ENCODE measurements at regions not wholly inside any gene's neighbourhood (a gene's known extent, or its start where the extent isn't known, plus 50 kb on each side); places are given as distances from the start of the nearest gene placed in this dataset.
"Not testable (repeated sequence)": the region's sequence is repeated elsewhere in the genome, so short reads cannot be mapped to it uniquely, and the experiment has no call there.

DNA sequence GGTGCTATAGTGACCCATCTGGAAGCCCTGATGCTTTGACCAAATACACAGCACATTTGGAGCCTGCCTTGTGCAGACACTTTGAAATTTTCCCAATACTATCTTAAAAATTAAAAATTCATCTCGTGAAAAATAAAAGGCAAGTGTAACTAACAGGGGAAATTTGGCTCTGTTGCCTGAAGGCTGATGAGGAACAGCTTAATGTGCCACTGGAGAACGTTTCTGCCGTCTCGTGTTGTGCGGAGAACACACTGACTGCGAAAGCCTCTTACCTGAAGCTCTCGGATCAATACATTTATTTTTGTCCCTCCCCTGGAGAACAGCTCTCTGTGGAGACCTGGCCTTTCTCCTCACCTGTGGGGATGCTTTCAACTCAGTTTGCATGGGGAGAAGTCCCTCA is 77.2 kb upstream of the CHST15 start:
- Histone ChIP-seq H3K27ac (ENCODE audit: low read depth in 2 of 2, low read length in 2 of 2) (no peak overlapping the region), H3K4me3 (ENCODE audit: low read length in 3 of 3) (no peak overlapping the region), H3K27me3 (ENCODE audit: control insufficient read depth, insufficient read depth, low read length) (no peaks in the 10 kb centered on the region), H3K36me3 (ENCODE audit: control insufficient read depth in 2 of 3, insufficient read depth in 3 of 3, low read length in 3 of 3) (no peaks in the 10 kb centered on the region), H3K4me1 (ENCODE audit: control insufficient read depth in 2 of 3, insufficient read depth in 2 of 3, low read depth in 1 of 3, low read length in 3 of 3) (no peaks in the 10 kb centered on the region), H3K9me3 (ENCODE audit: control insufficient read depth in 2 of 3, insufficient read depth in 1 of 3, low read length in 3 of 3) (no peaks in the 10 kb centered on the region), H3K9ac (ENCODE audit: low read length in 3 of 3) (no peak overlapping the region)
- FAIRE-seq (no peak), DNase-seq (peak in 1 of 5 donors; percentile 4)
- intact Hi-C loops (cut with DNase I), result no loop called here
- TF ChIP-seq, protein P1, sequence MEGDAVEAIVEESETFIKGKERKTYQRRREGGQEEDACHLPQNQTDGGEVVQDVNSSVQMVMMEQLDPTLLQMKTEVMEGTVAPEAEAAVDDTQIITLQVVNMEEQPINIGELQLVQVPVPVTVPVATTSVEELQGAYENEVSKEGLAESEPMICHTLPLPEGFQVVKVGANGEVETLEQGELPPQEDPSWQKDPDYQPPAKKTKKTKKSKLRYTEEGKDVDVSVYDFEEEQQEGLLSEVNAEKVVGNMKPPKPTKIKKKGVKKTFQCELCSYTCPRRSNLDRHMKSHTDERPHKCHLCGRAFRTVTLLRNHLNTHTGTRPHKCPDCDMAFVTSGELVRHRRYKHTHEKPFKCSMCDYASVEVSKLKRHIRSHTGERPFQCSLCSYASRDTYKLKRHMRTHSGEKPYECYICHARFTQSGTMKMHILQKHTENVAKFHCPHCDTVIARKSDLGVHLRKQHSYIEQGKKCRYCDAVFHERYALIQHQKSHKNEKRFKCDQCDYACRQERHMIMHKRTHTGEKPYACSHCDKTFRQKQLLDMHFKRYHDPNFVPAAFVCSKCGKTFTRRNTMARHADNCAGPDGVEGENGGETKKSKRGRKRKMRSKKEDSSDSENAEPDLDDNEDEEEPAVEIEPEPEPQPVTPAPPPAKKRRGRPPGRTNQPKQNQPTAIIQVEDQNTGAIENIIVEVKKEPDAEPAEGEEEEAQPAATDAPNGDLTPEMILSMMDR (IDR thresholded peaks at IDR 0.05; ENCODE audit: borderline replicate concordance, extremely low read depth, insufficient read depth), result no peak

DNA sequence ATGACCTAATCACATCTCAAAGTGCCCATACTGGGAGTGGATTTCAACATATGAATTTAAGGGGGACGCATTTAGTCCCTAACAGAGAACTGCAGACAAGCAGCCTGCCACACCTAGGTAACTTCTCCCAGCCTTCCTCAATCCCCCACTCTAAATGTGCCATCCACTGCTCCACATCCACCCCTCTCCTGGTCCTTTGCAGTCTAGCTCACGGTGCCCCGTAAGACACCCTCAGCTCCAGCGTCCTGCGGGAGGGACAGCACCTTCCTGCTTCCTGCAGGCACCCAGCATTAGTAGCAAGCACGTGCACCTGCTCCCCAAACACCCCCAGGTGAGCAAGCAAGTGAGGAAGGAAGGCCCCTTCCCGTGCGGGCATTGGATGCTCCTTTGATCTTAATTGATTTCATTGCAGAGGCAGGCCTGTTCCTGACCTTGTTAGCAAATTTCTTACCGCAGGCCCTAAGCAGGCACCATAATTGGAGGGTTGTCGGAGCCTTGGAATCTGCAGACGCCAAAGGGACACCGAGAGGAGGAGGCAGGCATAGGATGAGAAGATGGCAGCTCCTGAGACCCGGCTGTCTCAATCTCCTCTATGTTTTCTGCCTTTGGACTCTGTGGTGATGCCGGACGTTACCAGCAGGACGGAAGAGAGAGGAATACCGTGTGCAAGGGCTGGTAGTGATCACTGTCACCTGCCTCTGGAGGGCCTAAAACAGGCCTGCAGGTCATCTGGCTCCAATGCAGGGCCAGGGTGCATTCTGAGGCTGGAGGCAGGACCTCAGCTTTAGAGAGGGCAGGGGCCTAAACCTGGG is 75.8 kb upstream of the CHST15 start:
- Histone ChIP-seq H3K9me3 (ENCODE audit: control insufficient read depth in 2 of 3, insufficient read depth in 1 of 3, low read length in 3 of 3) (no peaks in the 10 kb centered on the region), H3K36me3 (ENCODE audit: control insufficient read depth in 2 of 3, insufficient read depth in 3 of 3, low read length in 3 of 3) (no peaks in the 10 kb centered on the region), H3K27me3 (ENCODE audit: control insufficient read depth, insufficient read depth, low read length) (no peaks in the 10 kb centered on the region), H3K27ac (ENCODE audit: low read depth in 2 of 2, low read length in 2 of 2) (no peak overlapping the region), H3K4me1 (ENCODE audit: control insufficient read depth in 2 of 3, insufficient read depth in 2 of 3, low read depth in 1 of 3, low read length in 3 of 3) (no peaks in the 10 kb centered on the region), H3K4me3 (ENCODE audit: low read length in 3 of 3) (no peak overlapping the region), H3K9ac (ENCODE audit: low read length in 3 of 3) (no peak overlapping the region)
- DNase-seq (peak in 2 of 5 donors; percentile 8 to 20), FAIRE-seq (no peak)
- TF ChIP-seq, protein P1 (IDR thresholded peaks at IDR 0.05; ENCODE audit: borderline replicate concordance, extremely low read depth, insufficient read depth), result no peak
- intact Hi-C loops (cut with DNase I), result no loop called here

DNA sequence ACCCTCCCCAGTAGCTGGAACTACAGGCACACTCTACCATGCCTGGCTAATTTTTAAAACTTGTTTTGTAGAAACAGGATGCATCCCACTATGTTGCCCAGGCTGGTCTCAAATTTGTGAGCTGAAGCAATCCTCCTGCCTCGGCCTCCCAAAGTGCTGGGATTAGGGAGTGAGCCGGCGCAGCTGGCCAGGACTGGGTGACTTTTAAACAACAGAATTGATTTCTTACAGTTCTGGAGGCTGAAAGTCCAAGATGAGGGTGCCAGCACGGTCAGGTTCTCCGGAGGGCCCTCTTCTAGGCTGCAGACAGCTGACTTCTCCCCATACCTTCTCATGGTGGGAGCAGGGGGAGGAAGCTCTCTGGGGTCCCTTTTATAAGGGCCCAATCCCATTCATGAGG is 75.2 kb upstream of the CHST15 start:
- H3K9ac ChIP-seq (ENCODE audit: low read length in 3 of 3), result no peak overlapping the region
- H3K27ac ChIP-seq (ENCODE audit: low read depth in 2 of 2, low read length in 2 of 2), result no peak overlapping the region
- TF ChIP-seq, protein P1 (IDR thresholded peaks at IDR 0.05; ENCODE audit: borderline replicate concordance, extremely low read depth, insufficient read depth), result no peak
- H3K9me3 ChIP-seq (ENCODE audit: control insufficient read depth in 2 of 3, insufficient read depth in 1 of 3, low read length in 3 of 3), result no peaks in the 10 kb centered on the region
- H3K4me1 ChIP-seq (ENCODE audit: control insufficient read depth in 2 of 3, insufficient read depth in 2 of 3, low read depth in 1 of 3, low read length in 3 of 3), result no peaks in the 10 kb centered on the region
- H3K36me3 ChIP-seq (ENCODE audit: control insufficient read depth in 2 of 3, insufficient read depth in 3 of 3, low read length in 3 of 3), result no peaks in the 10 kb centered on the region
- no peak overlapping the region for H3K4me3 ChIP-seq (ENCODE audit: low read length in 3 of 3)
- H3K27me3 ChIP-seq (ENCODE audit: control insufficient read depth, insufficient read depth, low read length), result no peaks in the 10 kb centered on the region
- intact Hi-C loops (cut with DNase I), result no loop called here
- DNase-seq (peak in 1 of 5 donors; percentile 6), FAIRE-seq (no peak)

- H3K27ac ChIP-seq (ENCODE audit: low read depth in 2 of 2, low read length in 2 of 2); DNase-seq; H3K4me3 ChIP-seq (ENCODE audit: low read length in 3 of 3); H3K27me3 ChIP-seq (ENCODE audit: control insufficient read depth, insufficient read depth, low read length); H3K9ac ChIP-seq (ENCODE audit: low read length in 3 of 3); H3K9me3 ChIP-seq (ENCODE audit: control insufficient read depth in 2 of 3, insufficient read depth in 1 of 3, low read length in 3 of 3); H3K4me1 ChIP-seq (ENCODE audit: control insufficient read depth in 2 of 3, insufficient read depth in 2 of 3, low read depth in 1 of 3, low read length in 3 of 3); FAIRE-seq; intact Hi-C loops (cut with DNase I); H3K36me3 ChIP-seq (ENCODE audit: control insufficient read depth in 2 of 3, insufficient read depth in 3 of 3, low read length in 3 of 3): not testable (repeated sequence)
Observed at GRCh38 chr10:124167925-124168324, 74.5 kb upstream of the CHST15 start.

Measured in kidney (tissue), 13 donors.